Spinal cord (tissue), 9 donors: ENCODE measurements at regions not wholly inside any gene's neighbourhood (a gene's known extent, or its start where the extent isn't known, plus 50 kb on each side); places are given as distances from the start of the nearest gene placed in this dataset.
"Not testable (repeated sequence)": the region's sequence is repeated elsewhere in the genome, so short reads cannot be mapped to it uniquely, and the experiment has no call there.

ENCODE experiments used
- DNase-seq, 6 donors: peaks; one replicate each; pipeline versions ENCODE4 v3.0.0 to v3.0.0-alpha.2; 2013 to 2015; ENCODE audit warnings: low spot score in 6 of 6, low read depth in 4 of 6
- H3K27ac ChIP-seq: one replicate; pipeline ENCODE4 v1.5.1; 2013; ENCODE audit warnings: low read depth, low read length, control low read depth
- H3K27me3 ChIP-seq: one replicate; pipeline ENCODE4 v1.6.1; 2013; ENCODE audit warnings: low read length; ENCODE audit not compliant: control insufficient read depth, insufficient read depth
- H3K36me3 ChIP-seq: one replicate; pipeline ENCODE4 v1.6.1; 2013; ENCODE audit warnings: low read length; ENCODE audit not compliant: control insufficient read depth, insufficient read depth
- H3K4me1 ChIP-seq: one replicate; pipeline ENCODE4 v1.6.1; 2013; ENCODE audit warnings: low read length; ENCODE audit not compliant: control insufficient read depth, insufficient read depth
- H3K4me3 ChIP-seq: one replicate; pipeline ENCODE4 v1.5.1; 2013; ENCODE audit warnings: low read depth, low read length, control low read depth
- H3K9me3 ChIP-seq: one replicate; pipeline ENCODE4 v1.6.1; 2013; ENCODE audit warnings: low read length; ENCODE audit not compliant: control insufficient read depth, insufficient read depth
- WGBS: methylation state at CpG from one replicate; pipeline ENCODE4 v1.1.5; 2013; ENCODE audit warnings: missing lambda C conversion rate; ENCODE audit not compliant: insufficient coverage; 5-methylcytosine and 5-hydroxymethylcytosine counted together
- donor health status: healthy.

- Histone ChIP-seq H3K27ac (no peak overlapping the region), H3K4me3 (no peak overlapping the region), H3K27me3 (no peaks in the 10 kb centered on the region), H3K36me3 (no peaks in the 10 kb centered on the region), H3K9me3 (peaks cover 2% of the 10 kb centered on the region), H3K4me1 (no peaks in the 10 kb centered on the region)
- WGBS, result 96% methylated on average over 3 of the region's 5 CpGs
- no peak for DNase-seq
Measured at GRCh38 chr4:38387819-38388218, 276.2 kb upstream of the KLF3 start.

- H3K27ac ChIP-seq, DNase-seq, H3K4me1 ChIP-seq, H3K27me3 ChIP-seq, H3K36me3 ChIP-seq, H3K4me3 ChIP-seq, H3K9me3 ChIP-seq: not testable (repeated sequence)
- no CpG with 5 or more reads among the region's 1 CpG for WGBS
Measured at GRCh38 chr4:38388907-38389306, 275.1 kb upstream of the KLF3 start.

GRCh38 chr4:38390969-38391545 is 272.9 kb upstream of the KLF3 start:
- H3K4me3 ChIP-seq, result no peak overlapping the region
- no peak for DNase-seq
- no peaks in the 10 kb centered on the region for H3K36me3 ChIP-seq
- H3K4me1 ChIP-seq, result no peaks in the 10 kb centered on the region
- H3K27ac ChIP-seq, result no peak overlapping the region
- H3K9me3 ChIP-seq, result peaks cover 2% of the 10 kb centered on the region
- H3K27me3 ChIP-seq, result no peaks in the 10 kb centered on the region

- Histone ChIP-seq H3K27ac (no peak overlapping the region), H3K4me1 (no peaks in the 10 kb centered on the region), H3K9me3 (peaks cover 2% of the 10 kb centered on the region), H3K4me3 (no peak overlapping the region), H3K27me3 (no peaks in the 10 kb centered on the region), H3K36me3 (no peaks in the 10 kb centered on the region)
- WGBS, result 100% methylated on average over 1 of the region's 1 CpG
- no peak for DNase-seq
Measured at GRCh38 chr4:38392223-38392855, 271.7 kb upstream of the KLF3 start.

- no peaks in the 10 kb centered on the region for H3K27me3 ChIP-seq
- no peaks in the 10 kb centered on the region for H3K4me1 ChIP-seq
- no CpG with 5 or more reads among the region's 3 CpGs for WGBS
- H3K4me3 ChIP-seq, result no peak overlapping the region
- H3K27ac ChIP-seq, result no peak overlapping the region
- peaks cover 2% of the 10 kb centered on the region for H3K9me3 ChIP-seq
- H3K36me3 ChIP-seq, result no peaks in the 10 kb centered on the region
- DNase-seq, result no peak
Measured at GRCh38 chr4:38396091-38396490, 267.9 kb upstream of the KLF3 start.

- peaks cover 2% of the 10 kb centered on the region for H3K9me3 ChIP-seq
- H3K4me1 ChIP-seq, result no peaks in the 10 kb centered on the region
- no peaks in the 10 kb centered on the region for H3K36me3 ChIP-seq
- WGBS, result 90% methylated on average over 2 of the region's 4 CpGs
- DNase-seq, result peak in 1 of 6 donors; percentile 18
- H3K4me3 ChIP-seq, result no peak overlapping the region
- H3K27ac ChIP-seq, result no peak overlapping the region
- no peaks in the 10 kb centered on the region for H3K27me3 ChIP-seq
Measured at GRCh38 chr4:38396845-38397547, 267.0 kb upstream of the KLF3 start.

GRCh38 chr4:38400946-38401345 is 263.1 kb upstream of the KLF3 start:
- Histone ChIP-seq H3K4me1 (no peaks in the 10 kb centered on the region), H3K4me3 (no peak overlapping the region), H3K36me3 (no peaks in the 10 kb centered on the region), H3K27me3 (no peaks in the 10 kb centered on the region), H3K27ac (no peak overlapping the region), H3K9me3 (no peaks in the 10 kb centered on the region)
- WGBS, result no CpG with 5 or more reads among the region's 3 CpGs
- DNase-seq, result no peak

- no peak overlapping the region for H3K4me3 ChIP-seq
- no peak overlapping the region for H3K27ac ChIP-seq
- DNase-seq, result no peak
- no peaks in the 10 kb centered on the region for H3K27me3 ChIP-seq
- no peaks in the 10 kb centered on the region for H3K36me3 ChIP-seq
- H3K4me1 ChIP-seq, result no peaks in the 10 kb centered on the region
- 87% methylated on average over 2 of the region's 3 CpGs for WGBS
- no peaks in the 10 kb centered on the region for H3K9me3 ChIP-seq
Measured at GRCh38 chr4:38406243-38406642, 257.8 kb upstream of the KLF3 start.

- Histone ChIP-seq H3K27me3 (no peaks in the 10 kb centered on the region), H3K9me3 (no peaks in the 10 kb centered on the region), H3K27ac (no peak overlapping the region), H3K4me1 (no peaks in the 10 kb centered on the region), H3K4me3 (no peak overlapping the region), H3K36me3 (no peaks in the 10 kb centered on the region)
- DNase-seq, result no peak
- no CpG with 5 or more reads among the region's 2 CpGs for WGBS
Measured at GRCh38 chr4:38409852-38410251, 254.1 kb upstream of the KLF3 start.

- no peak for DNase-seq
- no peaks in the 10 kb centered on the region for H3K27me3 ChIP-seq
- H3K4me1 ChIP-seq, result no peaks in the 10 kb centered on the region
- no peaks in the 10 kb centered on the region for H3K36me3 ChIP-seq
- 80% methylated on average over 1 of the region's 4 CpGs for WGBS
- no peaks in the 10 kb centered on the region for H3K9me3 ChIP-seq
- no peak overlapping the region for H3K27ac ChIP-seq
- no peak overlapping the region for H3K4me3 ChIP-seq
Measured at GRCh38 chr4:38411092-38411491, 252.9 kb upstream of the KLF3 start.
